Fibroblast of lung (primary cell): ENCODE measurements at regions not wholly inside any gene's neighbourhood (a gene's known extent, or its start where the extent isn't known, plus 50 kb on each side); places are given as distances from the start of the nearest gene placed in this dataset.

Source experiments
- DNase-seq, 2 donors: peaks; one replicate each; pipeline versions ENCODE4 v3.0.0 to v3.0.0-alpha.2; 2010; ENCODE audit warnings: low read depth in 2 of 2
- H2AFZ ChIP-seq: 2 replicates; pipeline ENCODE4 v1.5.1; 2012; ENCODE audit warnings: low read length, control low read depth, inconsistent platforms
- H3K27ac ChIP-seq: 2 replicates; pipeline ENCODE4 v1.5.1; 2011; ENCODE audit warnings: low read length, control low read depth; ENCODE audit not compliant: insufficient read depth
- H3K27me3 ChIP-seq: 2 replicates; pipeline ENCODE4 v1.5.1; 2011; ENCODE audit warnings: mild to moderate bottlenecking, low read length; ENCODE audit not compliant: control insufficient read depth, insufficient read depth
- H3K36me3 ChIP-seq: 2 replicates; pipeline ENCODE4 v1.5.1; 2011; ENCODE audit warnings: low read length; ENCODE audit not compliant: control insufficient read depth, insufficient read depth
- H3K4me1 ChIP-seq: 2 replicates; pipeline ENCODE4 v1.5.1; 2011; ENCODE audit warnings: low read length; ENCODE audit not compliant: control insufficient read depth, insufficient read depth; ENCODE audit errors: extremely low read depth
- H3K4me2 ChIP-seq: 2 replicates; pipeline ENCODE4 v1.5.1; 2011; ENCODE audit warnings: low read length, control low read depth; ENCODE audit not compliant: insufficient read depth; ENCODE audit errors: extremely low read depth
- H3K4me3 ChIP-seq, 4 experiments: fragments of 200-600 bp in 1 of 4; sonication (generic) in 1 of 4; replicated peaks in 1 of 4; 2 replicates each; pipeline ENCODE4 v1.5.1; 2011 to 2016; ENCODE audit warnings: low read length in 4 of 4, low read depth in 3 of 4, mild to moderate bottlenecking in 3 of 4, control low read depth in 2 of 4, inconsistent platforms in 1 of 4, mixed read lengths in 1 of 4; ENCODE audit not compliant: insufficient read depth in 1 of 4; ENCODE audit errors: control extremely low read depth in 1 of 4
- H3K79me2 ChIP-seq: 2 replicates; pipeline ENCODE4 v1.5.1; 2012; ENCODE audit warnings: mild to moderate bottlenecking, low read length, inconsistent platforms; ENCODE audit not compliant: control insufficient read depth, insufficient read depth
- H3K9ac ChIP-seq: 2 replicates; pipeline ENCODE4 v1.5.1; 2011; ENCODE audit warnings: mild to moderate bottlenecking, low read length, control low read depth; ENCODE audit not compliant: insufficient read depth
- H3K9me3 ChIP-seq: 2 replicates; pipeline ENCODE4 v1.5.1; 2012; ENCODE audit warnings: low read depth, low read length; ENCODE audit not compliant: control insufficient read depth, insufficient read depth
- H4K20me1 ChIP-seq: 2 replicates; pipeline ENCODE4 v1.5.1; 2011; ENCODE audit warnings: low read length; ENCODE audit not compliant: control insufficient read depth, insufficient read depth; ENCODE audit errors: extremely low read depth
- EZH2 ChIP-seq: IDR thresholded peaks from 2 replicates; pipeline ENCODE4 v1.5.1; 2012; ENCODE audit warnings: low read length, control low read depth, mild to moderate bottlenecking; ENCODE audit errors: missing control alignments
- TF ChIP-seq, protein P1 (sequence below), 2 donors: IDR thresholded peaks in 1 of 2; conservative IDR thresholded peaks in 1 of 2; 1 replicate in 1 of 2; 2 replicates in 1 of 2; pipeline ENCODE4 v1.5.1; 2011 to 2012; ENCODE audit warnings: low read length in 2 of 2, control low read depth in 1 of 2, inconsistent platforms in 1 of 2, low read depth in 1 of 2, mild to moderate bottlenecking in 1 of 2

DNA sequence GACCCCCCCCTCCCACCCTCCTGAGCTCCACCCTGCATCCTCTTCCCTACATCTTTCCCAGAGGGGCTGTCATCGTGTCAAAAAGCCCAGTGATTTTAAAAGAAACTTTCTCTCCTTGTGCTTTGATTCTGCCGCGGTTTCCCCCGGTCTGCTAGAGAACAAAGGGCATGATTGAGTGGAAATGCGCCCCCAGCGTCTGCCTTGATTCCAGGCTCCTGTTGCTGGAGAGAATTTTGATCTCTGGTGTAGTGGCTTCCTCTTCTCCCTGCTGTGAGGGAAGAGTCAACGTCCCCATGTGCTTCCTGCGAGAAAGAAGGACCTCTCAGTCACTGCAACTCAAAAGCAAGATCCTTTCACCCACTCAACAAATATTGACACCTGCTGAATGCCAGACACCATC, 61.9 kb upstream of the RAPGEF1 start:
- Histone ChIP-seq H3K36me3 (no peaks in the 10 kb centered on the region), H3K27ac (no peak overlapping the region), H2AFZ (no peak overlapping the region), H3K9ac (no peak overlapping the region), H3K79me2 (no peaks in the 10 kb centered on the region), H3K27me3 (peaks cover 11% of the 10 kb centered on the region), H4K20me1 (no peaks in the 10 kb centered on the region), H3K9me3 (no peaks in the 10 kb centered on the region), H3K4me3 (no peak overlapping the region), H3K4me1 (no peaks in the 10 kb centered on the region), H3K4me2 (no peak overlapping the region)
- TF ChIP-seq, protein P1, sequence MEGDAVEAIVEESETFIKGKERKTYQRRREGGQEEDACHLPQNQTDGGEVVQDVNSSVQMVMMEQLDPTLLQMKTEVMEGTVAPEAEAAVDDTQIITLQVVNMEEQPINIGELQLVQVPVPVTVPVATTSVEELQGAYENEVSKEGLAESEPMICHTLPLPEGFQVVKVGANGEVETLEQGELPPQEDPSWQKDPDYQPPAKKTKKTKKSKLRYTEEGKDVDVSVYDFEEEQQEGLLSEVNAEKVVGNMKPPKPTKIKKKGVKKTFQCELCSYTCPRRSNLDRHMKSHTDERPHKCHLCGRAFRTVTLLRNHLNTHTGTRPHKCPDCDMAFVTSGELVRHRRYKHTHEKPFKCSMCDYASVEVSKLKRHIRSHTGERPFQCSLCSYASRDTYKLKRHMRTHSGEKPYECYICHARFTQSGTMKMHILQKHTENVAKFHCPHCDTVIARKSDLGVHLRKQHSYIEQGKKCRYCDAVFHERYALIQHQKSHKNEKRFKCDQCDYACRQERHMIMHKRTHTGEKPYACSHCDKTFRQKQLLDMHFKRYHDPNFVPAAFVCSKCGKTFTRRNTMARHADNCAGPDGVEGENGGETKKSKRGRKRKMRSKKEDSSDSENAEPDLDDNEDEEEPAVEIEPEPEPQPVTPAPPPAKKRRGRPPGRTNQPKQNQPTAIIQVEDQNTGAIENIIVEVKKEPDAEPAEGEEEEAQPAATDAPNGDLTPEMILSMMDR (conservative IDR thresholded peaks at IDR 0.05 in 1 of 2, IDR thresholded peaks at IDR 0.05 in 1 of 2; ENCODE audit: low read depth in 1 of 2, low read length in 2 of 2), result no peak
- TF ChIP-seq EZH2, result no peak
- no peak for DNase-seq

DNA sequence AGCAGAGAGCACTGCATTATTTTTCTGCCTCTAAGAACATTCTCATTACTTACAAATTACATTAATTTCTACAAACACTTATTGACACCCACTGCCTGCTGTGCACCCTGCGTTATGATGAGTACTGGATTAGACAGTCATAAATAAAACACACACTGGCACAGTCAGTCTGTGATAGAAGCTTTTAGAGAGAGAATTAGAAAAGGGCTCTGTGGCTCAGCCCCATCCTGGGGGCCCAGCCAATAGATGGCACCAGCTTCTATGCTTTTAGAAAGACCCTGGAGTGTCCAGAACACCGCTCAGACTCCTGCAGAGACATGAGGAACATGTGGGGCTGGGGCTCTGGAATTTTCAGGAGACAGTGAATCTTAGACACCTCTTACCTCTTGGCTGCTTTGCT, 61.0 kb upstream of the RAPGEF1 start:
- Histone ChIP-seq H3K4me3 (no peak overlapping the region), H2AFZ (no peak overlapping the region), H3K36me3 (no peaks in the 10 kb centered on the region), H3K27me3 (peaks cover 6% of the 10 kb centered on the region), H3K4me2 (no peak overlapping the region), H3K9me3 (no peaks in the 10 kb centered on the region), H3K9ac (no peak overlapping the region), H3K4me1 (no peaks in the 10 kb centered on the region), H3K79me2 (no peaks in the 10 kb centered on the region), H4K20me1 (no peaks in the 10 kb centered on the region), H3K27ac (no peak overlapping the region)
- no peak for TF ChIP-seq EZH2
- TF ChIP-seq, protein P1 (conservative IDR thresholded peaks at IDR 0.05 in 1 of 2, IDR thresholded peaks at IDR 0.05 in 1 of 2; ENCODE audit: low read depth in 1 of 2, low read length in 2 of 2), result no peak
- no peak for DNase-seq

DNA sequence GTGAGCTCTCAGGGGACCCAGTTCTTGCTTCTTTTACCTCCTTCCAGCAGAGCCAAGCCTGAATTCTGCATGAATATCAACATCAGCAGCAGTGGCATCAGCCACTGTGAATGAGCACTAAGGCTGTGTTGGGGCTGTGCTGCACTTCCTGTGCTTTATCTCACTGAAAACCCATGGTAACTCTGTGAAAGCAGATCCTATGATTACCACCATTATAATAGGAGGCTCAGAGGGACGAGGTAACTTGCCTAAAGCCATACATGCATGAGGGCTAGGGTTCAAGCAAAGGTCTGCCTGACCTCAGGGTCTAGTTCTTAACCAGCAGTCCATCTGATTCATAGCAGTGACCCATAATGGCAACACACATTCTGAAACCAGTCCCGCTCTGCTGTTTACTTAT, 60.5 kb upstream of the RAPGEF1 start:
- H3K9ac ChIP-seq, result no peak overlapping the region
- no peak for TF ChIP-seq EZH2
- TF ChIP-seq, protein P1 (conservative IDR thresholded peaks at IDR 0.05 in 1 of 2, IDR thresholded peaks at IDR 0.05 in 1 of 2; ENCODE audit: low read depth in 1 of 2, low read length in 2 of 2), result no peak
- H3K4me1 ChIP-seq, result no peaks in the 10 kb centered on the region
- no peak overlapping the region for H3K27ac ChIP-seq
- no peak overlapping the region for H3K4me3 ChIP-seq
- H4K20me1 ChIP-seq, result no peaks in the 10 kb centered on the region
- no peaks in the 10 kb centered on the region for H3K79me2 ChIP-seq
- no peak overlapping the region for H2AFZ ChIP-seq
- no peaks in the 10 kb centered on the region for H3K9me3 ChIP-seq
- no peaks in the 10 kb centered on the region for H3K36me3 ChIP-seq
- H3K4me2 ChIP-seq, result no peak overlapping the region
- no peak for DNase-seq
- H3K27me3 ChIP-seq, result peaks cover 9% of the 10 kb centered on the region
